Activated T-cell treated with anti-CD3 and anti-CD28 coated beads for 4 hours (primary cell): ENCODE measurements at regions not wholly inside any gene's neighbourhood (a gene's known extent, or its start where the extent isn't known, plus 50 kb on each side); places are given as distances from the start of the nearest gene placed in this dataset.

ENCODE experiments used
- DNase-seq: peaks from one replicate; pipeline ENCODE4 v3.0.0-alpha.2; 2020

- no peak for DNase-seq
These were observed 403.6 kb upstream of the RAB6C start for GRCh38 chr2:129575880-129576279.

- DNase-seq, result no peak
These were observed 399.5 kb upstream of the RAB6C start for GRCh38 chr2:129580001-129580400.

GRCh38 chr2:129585760-129586159 is 393.7 kb upstream of the RAB6C start:
- no peak for DNase-seq

- no peak for DNase-seq
These were observed 391.9 kb upstream of the RAB6C start for GRCh38 chr2:129587426-129588064.

GRCh38 chr2:129604560-129604959 is 374.9 kb upstream of the RAB6C start:
- DNase-seq, result no peak

GRCh38 chr2:129605646-129606045 is 373.8 kb upstream of the RAB6C start:
- DNase-seq, result no peak

GRCh38 chr2:129606496-129607270 is 372.8 kb upstream of the RAB6C start:
- no peak for DNase-seq

- DNase-seq, result no peak
These were observed 370.2 kb upstream of the RAB6C start for GRCh38 chr2:129609224-129609623.

GRCh38 chr2:129610766-129611165 is 368.7 kb upstream of the RAB6C start:
- no peak for DNase-seq

GRCh38 chr2:129611471-129611870 is 368.0 kb upstream of the RAB6C start:
- DNase-seq, result no peak

GRCh38 chr2:129619471-129619870 is 360.0 kb upstream of the RAB6C start:
- DNase-seq, result no peak

- DNase-seq, result no peak
These were observed 359.1 kb upstream of the RAB6C start for GRCh38 chr2:129620411-129620810.

- no peak for DNase-seq
These were observed 355.7 kb upstream of the RAB6C start for GRCh38 chr2:129623783-129624182.

- DNase-seq, result no peak
These were observed 352.0 kb upstream of the RAB6C start for GRCh38 chr2:129627437-129627836.

- DNase-seq, result no peak
These were observed 342.8 kb upstream of the RAB6C start for GRCh38 chr2:129636692-129637091.

GRCh38 chr2:129641371-129641770 is 338.1 kb upstream of the RAB6C start:
- DNase-seq, result no peak

- no peak for DNase-seq
These were observed 336.9 kb upstream of the RAB6C start for GRCh38 chr2:129642526-129643043.

GRCh38 chr2:129645335-129645734 is 334.1 kb upstream of the RAB6C start:
- DNase-seq, result no peak

GRCh38 chr2:129646107-129646506 is 333.4 kb upstream of the RAB6C start:
- no peak for DNase-seq

- no peak for DNase-seq
These were observed 326.2 kb upstream of the RAB6C start for GRCh38 chr2:129653246-129653645.

- no peak for DNase-seq
These were observed 325.1 kb upstream of the RAB6C start for GRCh38 chr2:129654331-129654730.

- no peak for DNase-seq
These were observed 323.3 kb upstream of the RAB6C start for GRCh38 chr2:129656081-129656598.

- DNase-seq, result no peak
These were observed 321.0 kb upstream of the RAB6C start for GRCh38 chr2:129658430-129658829.

- no peak for DNase-seq
These were observed 317.5 kb upstream of the RAB6C start for GRCh38 chr2:129661935-129662334.
